ENCODE measurements at regions not wholly inside any gene's neighbourhood (a gene's known extent, or its start where the extent isn't known, plus 50 kb on each side); places are given as distances from the start of the nearest gene placed in this dataset.

DNA sequence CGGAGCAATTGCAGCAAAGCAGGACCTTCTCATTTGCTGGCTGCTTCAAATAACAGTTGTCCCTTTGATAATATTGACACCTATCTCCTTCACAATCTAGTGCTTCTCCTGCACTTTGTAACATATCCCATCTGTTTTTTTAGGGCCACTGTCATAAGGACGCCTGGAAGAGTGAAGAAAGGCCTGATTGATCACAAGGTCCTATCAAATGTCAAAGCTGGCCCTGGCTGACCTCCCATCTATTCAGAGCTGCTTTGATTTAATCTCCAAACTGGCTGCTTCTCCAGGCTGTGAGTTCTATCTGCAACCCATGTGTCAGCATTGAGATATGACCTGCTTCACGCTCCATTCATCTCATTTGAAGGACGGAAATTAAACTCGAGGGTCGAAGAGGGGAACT, 601.2 kb upstream of the KCNMB2 start:
- no peaks in the 10 kb centered on the region for H3K9me3 Mint-ChIP-seq
- H3K4me3 Mint-ChIP-seq, result no peak overlapping the region
- TF ChIP-seq, protein P1, sequence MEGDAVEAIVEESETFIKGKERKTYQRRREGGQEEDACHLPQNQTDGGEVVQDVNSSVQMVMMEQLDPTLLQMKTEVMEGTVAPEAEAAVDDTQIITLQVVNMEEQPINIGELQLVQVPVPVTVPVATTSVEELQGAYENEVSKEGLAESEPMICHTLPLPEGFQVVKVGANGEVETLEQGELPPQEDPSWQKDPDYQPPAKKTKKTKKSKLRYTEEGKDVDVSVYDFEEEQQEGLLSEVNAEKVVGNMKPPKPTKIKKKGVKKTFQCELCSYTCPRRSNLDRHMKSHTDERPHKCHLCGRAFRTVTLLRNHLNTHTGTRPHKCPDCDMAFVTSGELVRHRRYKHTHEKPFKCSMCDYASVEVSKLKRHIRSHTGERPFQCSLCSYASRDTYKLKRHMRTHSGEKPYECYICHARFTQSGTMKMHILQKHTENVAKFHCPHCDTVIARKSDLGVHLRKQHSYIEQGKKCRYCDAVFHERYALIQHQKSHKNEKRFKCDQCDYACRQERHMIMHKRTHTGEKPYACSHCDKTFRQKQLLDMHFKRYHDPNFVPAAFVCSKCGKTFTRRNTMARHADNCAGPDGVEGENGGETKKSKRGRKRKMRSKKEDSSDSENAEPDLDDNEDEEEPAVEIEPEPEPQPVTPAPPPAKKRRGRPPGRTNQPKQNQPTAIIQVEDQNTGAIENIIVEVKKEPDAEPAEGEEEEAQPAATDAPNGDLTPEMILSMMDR (IDR thresholded peaks at IDR 0.05; ENCODE audit: unreplicated experiment in 3 of 3), result no peak
- peak overlapping the region; percentile 54 to 69 (median 59) for H3K27ac Mint-ChIP-seq
- H3K27me3 Mint-ChIP-seq (ENCODE audit: low read depth), result no peaks in the 10 kb centered on the region
- H3K36me3 Mint-ChIP-seq (ENCODE audit: low read depth), result no peaks in the 10 kb centered on the region
- H3K4me1 Mint-ChIP-seq, result peaks cover 42% of the 10 kb centered on the region

DNA sequence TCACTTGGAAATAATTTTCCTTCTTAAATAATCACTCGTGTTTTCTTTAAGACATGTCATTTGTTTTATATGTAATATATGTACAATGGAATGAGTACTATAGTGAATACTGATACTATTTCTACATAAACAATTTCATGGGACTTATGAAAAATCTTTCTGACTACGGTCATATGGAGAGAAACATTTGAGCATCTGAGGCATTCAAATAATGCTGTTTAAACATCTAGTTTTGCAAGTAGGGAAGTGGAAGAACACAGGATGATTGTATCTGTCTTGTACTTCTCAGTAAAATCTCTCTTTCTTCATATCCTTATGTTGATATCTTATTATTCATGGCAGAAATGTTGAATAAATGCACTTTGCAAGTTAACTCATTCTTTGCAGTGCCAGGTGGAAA, 599.5 kb upstream of the KCNMB2 start:
- Mint-ChIP-seq H3K27me3 (ENCODE audit: low read depth) (no peaks in the 10 kb centered on the region), H3K27ac (peak overlapping the region in 1 of 3 experiments; percentile 30), H3K4me1 (peaks cover 42% of the 10 kb centered on the region), H3K9me3 (no peaks in the 10 kb centered on the region), H3K4me3 (no peak overlapping the region), H3K36me3 (ENCODE audit: low read depth) (no peaks in the 10 kb centered on the region)
- TF ChIP-seq, protein P1 (IDR thresholded peaks at IDR 0.05; ENCODE audit: unreplicated experiment in 3 of 3), result no peak

DNA sequence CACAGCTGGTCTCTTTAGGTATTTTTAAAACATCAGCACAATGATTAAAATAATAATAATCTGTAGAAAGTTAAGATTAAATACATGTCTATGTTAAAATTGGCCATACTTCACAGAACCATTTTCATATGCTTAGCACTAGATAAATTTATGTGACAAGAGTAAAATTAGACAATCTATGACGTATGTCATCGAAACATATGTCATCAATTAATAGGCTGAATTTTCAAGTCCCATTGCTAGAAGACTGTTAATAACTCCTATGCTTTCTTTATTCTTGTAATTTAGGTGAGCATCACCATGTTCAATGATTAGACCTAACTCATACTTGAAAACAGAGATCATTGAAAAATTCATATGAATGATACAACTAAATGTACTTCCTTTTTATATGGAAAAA, 593.3 kb upstream of the KCNMB2 start:
- TF ChIP-seq, protein P1 (IDR thresholded peaks at IDR 0.05; ENCODE audit: unreplicated experiment in 3 of 3), result no peak
- H3K36me3 Mint-ChIP-seq (ENCODE audit: low read depth), result no peaks in the 10 kb centered on the region
- no peak overlapping the region for H3K27ac Mint-ChIP-seq

DNA sequence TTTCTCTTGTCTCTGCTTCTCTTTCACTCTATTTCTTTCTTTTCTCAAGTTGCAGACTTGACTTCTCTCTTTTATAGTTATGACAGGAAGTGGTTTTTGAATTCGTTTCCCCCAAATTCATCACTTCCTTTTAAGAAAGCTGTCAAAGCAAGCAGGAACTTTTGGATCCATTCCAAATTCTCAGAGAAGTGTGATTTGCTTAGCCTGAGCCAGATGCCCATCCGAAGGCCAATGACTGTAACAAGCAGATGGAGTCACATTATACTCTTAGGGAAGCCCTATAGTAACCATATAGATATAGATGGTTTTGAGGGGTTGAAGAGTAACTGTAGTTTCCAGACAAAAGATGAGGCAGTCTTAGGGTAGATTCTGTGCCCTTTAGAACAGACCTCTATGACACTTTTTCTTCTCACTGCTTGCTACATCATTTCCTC, 592.0 kb upstream of the KCNMB2 start:
- Mint-ChIP-seq H3K27ac (no peak overlapping the region), H3K4me1 (peaks cover 15% of the 10 kb centered on the region), H3K27me3 (ENCODE audit: low read depth) (no peaks in the 10 kb centered on the region), H3K9me3 (no peaks in the 10 kb centered on the region), H3K4me3 (no peak overlapping the region), H3K36me3 (ENCODE audit: low read depth) (no peaks in the 10 kb centered on the region)
- TF ChIP-seq, protein P1 (IDR thresholded peaks at IDR 0.05; ENCODE audit: unreplicated experiment in 3 of 3), result no peak

More for the DNA sequence above, 593.3 kb upstream of the KCNMB2 start:
- Mint-ChIP-seq H3K9me3 (no peaks in the 10 kb centered on the region), H3K4me1 (peaks cover 5% of the 10 kb centered on the region), H3K27me3 (ENCODE audit: low read depth) (no peaks in the 10 kb centered on the region), H3K4me3 (no peak overlapping the region)

DNA sequence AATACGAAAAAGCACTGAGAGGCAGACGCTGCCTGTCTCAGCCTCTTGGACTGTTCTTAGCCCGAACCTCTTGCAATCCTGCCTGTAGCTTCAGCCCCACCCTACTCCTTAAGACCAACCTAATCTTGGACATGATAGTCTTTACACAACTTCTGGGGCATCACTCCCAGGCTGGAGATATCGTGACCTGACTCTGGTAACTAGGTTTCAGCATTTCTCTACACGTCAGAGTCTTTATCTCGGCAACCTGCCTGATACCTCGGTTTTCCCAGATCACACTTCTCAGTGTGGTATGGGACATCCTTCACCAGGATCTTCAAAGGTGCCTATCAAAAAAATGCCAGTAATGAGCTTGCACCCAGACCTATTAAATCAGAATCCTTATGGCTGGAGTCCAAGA, 590.2 kb upstream of the KCNMB2 start:
- H3K36me3 Mint-ChIP-seq (ENCODE audit: low read depth), result no peaks in the 10 kb centered on the region
- no peak overlapping the region for H3K27ac Mint-ChIP-seq
- peaks cover 14% of the 10 kb centered on the region for H3K4me1 Mint-ChIP-seq
- no peaks in the 10 kb centered on the region for H3K9me3 Mint-ChIP-seq
- H3K4me3 Mint-ChIP-seq, result no peak overlapping the region
- TF ChIP-seq, protein P1 (IDR thresholded peaks at IDR 0.05; ENCODE audit: unreplicated experiment in 3 of 3), result no peak
- no peaks in the 10 kb centered on the region for H3K27me3 Mint-ChIP-seq (ENCODE audit: low read depth)

DNA sequence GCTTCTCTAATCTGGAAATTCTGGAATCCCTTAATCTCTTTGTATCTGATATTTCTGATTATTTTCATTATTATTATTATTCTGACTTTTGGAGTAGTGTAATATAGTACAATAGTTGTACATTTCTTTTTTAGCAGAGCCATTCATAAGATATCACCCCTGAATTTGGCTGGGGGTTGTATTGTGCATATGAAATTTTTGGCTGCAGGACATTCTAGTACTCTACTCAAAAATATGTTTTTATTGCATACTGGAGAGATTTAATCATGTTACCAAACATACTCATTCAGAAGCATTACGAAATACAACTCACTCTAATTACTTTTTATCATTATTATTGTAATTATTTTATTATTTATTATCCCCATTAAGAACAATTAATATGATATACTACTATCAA, 589.7 kb upstream of the KCNMB2 start:
- H3K4me3 Mint-ChIP-seq, result no peak overlapping the region
- no peaks in the 10 kb centered on the region for H3K27me3 Mint-ChIP-seq (ENCODE audit: low read depth)
- TF ChIP-seq, protein P1 (IDR thresholded peaks at IDR 0.05; ENCODE audit: unreplicated experiment in 3 of 3), result no peak
- no peaks in the 10 kb centered on the region for H3K36me3 Mint-ChIP-seq (ENCODE audit: low read depth)
- H3K9me3 Mint-ChIP-seq, result no peaks in the 10 kb centered on the region
- H3K27ac Mint-ChIP-seq, result no peak overlapping the region
- H3K4me1 Mint-ChIP-seq, result peaks cover 14% of the 10 kb centered on the region

Data from nephron (organoid).